ENCODE measurements at regions not wholly inside any gene's neighbourhood (a gene's known extent, or its start where the extent isn't known, plus 50 kb on each side); places are given as distances from the start of the nearest gene placed in this dataset.

DNA sequence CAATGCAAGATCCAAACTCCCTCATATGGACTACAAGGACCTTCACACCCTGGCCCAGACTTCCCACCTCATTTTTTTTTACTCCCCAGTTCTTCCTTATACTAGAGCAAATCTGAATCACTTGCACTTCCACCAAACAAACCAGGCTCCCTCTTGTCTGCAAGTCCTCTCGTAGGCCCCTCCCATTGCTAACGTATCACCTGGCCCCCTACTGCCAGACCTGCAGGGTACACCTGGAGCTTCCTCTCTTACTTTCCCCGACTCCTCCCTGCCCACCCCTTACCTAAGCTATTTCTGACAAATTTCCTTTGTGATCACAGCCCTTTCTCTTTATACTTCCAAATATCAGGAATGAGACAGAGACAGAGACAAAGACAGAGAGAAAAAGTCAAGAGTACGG lies 463.9 kb downstream of the GALC start:
- Mint-ChIP-seq H3K9me3 (ENCODE audit: unreplicated experiment) (no peaks in the 10 kb centered on the region), H3K4me1 (ENCODE audit: low read depth, unreplicated experiment) (no peaks in the 10 kb centered on the region), H3K27me3 (ENCODE audit: unreplicated experiment) (peaks cover 4% of the 10 kb centered on the region), H3K36me3 (ENCODE audit: unreplicated experiment) (no peaks in the 10 kb centered on the region), H3K4me3 (ENCODE audit: unreplicated experiment) (no peak overlapping the region), H3K27ac (ENCODE audit: unreplicated experiment) (no peak overlapping the region)
- no peak for DNase-seq
- TF ChIP-seq, protein P1, sequence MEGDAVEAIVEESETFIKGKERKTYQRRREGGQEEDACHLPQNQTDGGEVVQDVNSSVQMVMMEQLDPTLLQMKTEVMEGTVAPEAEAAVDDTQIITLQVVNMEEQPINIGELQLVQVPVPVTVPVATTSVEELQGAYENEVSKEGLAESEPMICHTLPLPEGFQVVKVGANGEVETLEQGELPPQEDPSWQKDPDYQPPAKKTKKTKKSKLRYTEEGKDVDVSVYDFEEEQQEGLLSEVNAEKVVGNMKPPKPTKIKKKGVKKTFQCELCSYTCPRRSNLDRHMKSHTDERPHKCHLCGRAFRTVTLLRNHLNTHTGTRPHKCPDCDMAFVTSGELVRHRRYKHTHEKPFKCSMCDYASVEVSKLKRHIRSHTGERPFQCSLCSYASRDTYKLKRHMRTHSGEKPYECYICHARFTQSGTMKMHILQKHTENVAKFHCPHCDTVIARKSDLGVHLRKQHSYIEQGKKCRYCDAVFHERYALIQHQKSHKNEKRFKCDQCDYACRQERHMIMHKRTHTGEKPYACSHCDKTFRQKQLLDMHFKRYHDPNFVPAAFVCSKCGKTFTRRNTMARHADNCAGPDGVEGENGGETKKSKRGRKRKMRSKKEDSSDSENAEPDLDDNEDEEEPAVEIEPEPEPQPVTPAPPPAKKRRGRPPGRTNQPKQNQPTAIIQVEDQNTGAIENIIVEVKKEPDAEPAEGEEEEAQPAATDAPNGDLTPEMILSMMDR (IDR thresholded peaks at IDR 0.05; ENCODE audit: partially characterized antibody, unreplicated experiment), result no peak

DNA sequence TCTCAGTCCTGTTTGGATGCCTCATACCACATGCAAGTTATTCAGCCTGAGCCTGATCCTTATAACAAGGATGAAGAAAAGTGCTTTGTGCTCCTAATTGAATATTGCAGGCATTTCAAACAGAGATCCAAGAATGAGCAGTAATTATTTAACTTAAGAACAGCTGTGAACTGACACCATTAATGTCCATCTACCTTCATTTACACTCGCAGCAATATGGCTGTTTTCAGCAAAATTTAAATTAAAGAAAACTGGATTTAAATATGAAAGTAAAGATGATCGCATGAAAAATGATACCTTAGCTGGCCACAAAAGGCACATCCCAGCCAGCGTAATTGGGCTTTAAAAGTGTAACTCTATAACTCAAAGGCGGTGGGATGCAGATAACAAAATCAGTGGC lies 466.3 kb downstream of the GALC start:
- DNase-seq, result no peak
- H3K27me3 Mint-ChIP-seq (ENCODE audit: unreplicated experiment), result peaks cover 4% of the 10 kb centered on the region
- H3K9me3 Mint-ChIP-seq (ENCODE audit: unreplicated experiment), result peaks cover 2% of the 10 kb centered on the region
- H3K4me1 Mint-ChIP-seq (ENCODE audit: low read depth, unreplicated experiment), result peaks cover 5% of the 10 kb centered on the region
- H3K4me3 Mint-ChIP-seq (ENCODE audit: unreplicated experiment), result no peak overlapping the region
- H3K27ac Mint-ChIP-seq (ENCODE audit: unreplicated experiment), result no peak overlapping the region
- H3K36me3 Mint-ChIP-seq (ENCODE audit: unreplicated experiment), result no peaks in the 10 kb centered on the region
- TF ChIP-seq, protein P1 (IDR thresholded peaks at IDR 0.05; ENCODE audit: partially characterized antibody, unreplicated experiment), result no peak

DNA sequence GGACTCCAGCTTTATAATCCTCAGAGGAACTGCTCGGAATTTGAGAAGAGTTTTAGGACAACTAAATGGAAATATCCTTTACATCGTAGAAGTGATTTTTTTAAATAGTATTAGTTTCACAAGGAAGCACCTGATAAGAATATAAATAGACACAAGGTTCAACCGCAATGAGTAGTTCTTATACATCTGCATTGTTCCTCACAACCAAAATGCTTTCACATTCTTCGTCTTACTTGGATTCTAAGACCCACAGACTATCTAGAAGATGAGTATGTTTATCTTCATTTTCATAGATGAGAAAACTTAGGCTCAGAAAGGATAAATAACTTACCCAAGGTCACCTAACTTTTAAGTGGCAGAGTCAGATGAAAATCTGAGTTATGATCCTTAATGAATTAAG lies 469.0 kb downstream of the GALC start:
- no peak for DNase-seq
- Mint-ChIP-seq H3K36me3 (ENCODE audit: unreplicated experiment) (no peaks in the 10 kb centered on the region), H3K4me1 (ENCODE audit: low read depth, unreplicated experiment) (peaks cover 5% of the 10 kb centered on the region), H3K27me3 (ENCODE audit: unreplicated experiment) (no peaks in the 10 kb centered on the region), H3K4me3 (ENCODE audit: unreplicated experiment) (no peak overlapping the region), H3K27ac (ENCODE audit: unreplicated experiment) (no peak overlapping the region), H3K9me3 (ENCODE audit: unreplicated experiment) (peaks cover 2% of the 10 kb centered on the region)
- TF ChIP-seq, protein P1 (IDR thresholded peaks at IDR 0.05; ENCODE audit: partially characterized antibody, unreplicated experiment), result no peak

DNA sequence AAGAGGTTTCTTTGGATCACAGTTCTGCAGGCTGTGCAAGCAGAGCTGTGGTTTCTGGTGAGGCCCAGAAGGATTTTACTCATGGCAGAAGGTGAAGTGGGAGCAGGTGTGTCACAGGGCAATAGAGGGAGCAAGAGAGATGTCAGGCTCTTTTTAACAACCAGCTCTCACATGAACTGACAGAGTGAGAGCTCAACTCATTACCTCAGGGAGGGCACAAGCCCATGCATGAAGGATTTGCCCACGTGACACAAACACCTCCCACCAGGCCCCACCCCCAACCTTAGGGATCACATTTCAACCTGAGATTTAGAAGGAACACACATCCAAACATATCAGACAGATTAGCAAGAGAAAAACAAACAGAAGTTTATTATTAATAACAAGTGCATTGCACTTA lies 470.4 kb downstream of the GALC start:
- Mint-ChIP-seq H3K9me3 (ENCODE audit: unreplicated experiment) (peaks cover 2% of the 10 kb centered on the region), H3K4me3 (ENCODE audit: unreplicated experiment) (no peak overlapping the region), H3K36me3 (ENCODE audit: unreplicated experiment) (no peaks in the 10 kb centered on the region), H3K27me3 (ENCODE audit: unreplicated experiment) (no peaks in the 10 kb centered on the region), H3K27ac (ENCODE audit: unreplicated experiment) (peak overlapping the region; percentile 56), H3K4me1 (ENCODE audit: low read depth, unreplicated experiment) (peaks cover 5% of the 10 kb centered on the region)
- TF ChIP-seq, protein P1 (IDR thresholded peaks at IDR 0.05; ENCODE audit: partially characterized antibody, unreplicated experiment), result no peak
- peak; percentile 23 for DNase-seq

DNA sequence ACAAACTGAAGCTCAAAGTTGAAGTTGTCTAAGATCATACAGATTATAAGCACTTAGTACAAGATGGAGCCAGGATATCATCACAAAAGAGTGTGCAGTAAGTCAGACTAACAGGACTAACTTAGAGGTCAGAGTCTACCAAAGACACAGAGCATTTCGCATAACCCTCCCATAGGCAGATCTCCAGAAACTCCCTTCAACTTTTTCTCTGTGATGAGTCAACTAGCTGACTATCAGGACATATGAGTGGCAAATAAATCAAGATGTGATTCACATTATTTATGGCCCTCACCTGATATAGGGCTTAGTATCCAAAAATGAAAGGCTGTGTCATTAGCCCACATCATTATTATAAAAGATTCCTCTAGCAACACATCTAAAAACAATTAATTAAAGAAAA lies 484.6 kb downstream of the GALC start:
- DNase-seq, result no peak
- Mint-ChIP-seq H3K36me3 (ENCODE audit: unreplicated experiment) (no peaks in the 10 kb centered on the region), H3K9me3 (ENCODE audit: unreplicated experiment) (no peaks in the 10 kb centered on the region), H3K4me3 (ENCODE audit: unreplicated experiment) (no peak overlapping the region), H3K27me3 (ENCODE audit: unreplicated experiment) (peaks cover 2% of the 10 kb centered on the region), H3K4me1 (ENCODE audit: low read depth, unreplicated experiment) (no peaks in the 10 kb centered on the region), H3K27ac (ENCODE audit: unreplicated experiment) (no peak overlapping the region)
- TF ChIP-seq, protein P1 (IDR thresholded peaks at IDR 0.05; ENCODE audit: partially characterized antibody, unreplicated experiment), result no peak

Data from glutamatergic neuron (in vitro differentiated cells).